MM.1S (cell line): ENCODE measurements at regions not wholly inside any gene's neighbourhood (a gene's known extent, or its start where the extent isn't known, plus 50 kb on each side); places are given as distances from the start of the nearest gene placed in this dataset.

Source experiments
- DNase-seq: peaks from one replicate; pipeline ENCODE4 v3.0.0-alpha.2; 2015
- H2AFZ ChIP-seq: fragments of 300-600 bp; sonication (generic); 2 replicates; pipeline ENCODE4 v1.6.0; 2016; ENCODE audit warnings: antibody characterized with exemption, low read length
- H3F3A ChIP-seq: fragments of 300-600 bp; sonication (generic); 2 replicates; pipeline ENCODE4 v1.6.1; 2016; ENCODE audit warnings: mild to moderate bottlenecking, antibody characterized with exemption, low read length, moderate library complexity, mixed read lengths; ENCODE audit not compliant: insufficient read depth
- H3K27ac ChIP-seq: fragments of 300-600 bp; sonication (generic); 2 replicates; pipeline ENCODE4 v1.5.1; 2016; ENCODE audit warnings: mild to moderate bottlenecking, low read length
- H3K27me3 ChIP-seq: fragments of 300-600 bp; sonication (generic); replicated peaks from 2 replicates; pipeline ENCODE4 v1.6.0; 2016; ENCODE audit warnings: low read length; ENCODE audit not compliant: insufficient read depth
- H3K36me3 ChIP-seq: fragments of 300-600 bp; sonication (generic); replicated peaks from 2 replicates; pipeline ENCODE4 v1.6.1; 2016; ENCODE audit warnings: mild to moderate bottlenecking, low read length, mixed read lengths; ENCODE audit not compliant: insufficient read depth
- H3K4me1 ChIP-seq: fragments of 300-600 bp; sonication (generic); 2 replicates; pipeline ENCODE4 v1.6.1; 2016; ENCODE audit warnings: low read length, mixed read lengths
- H3K4me2 ChIP-seq: fragments of 300-600 bp; sonication (generic); 2 replicates; pipeline ENCODE4 v1.6.0; 2016; ENCODE audit warnings: low read depth, low read length
- H3K4me3 ChIP-seq: fragments of 300-600 bp; sonication (generic); 2 replicates; pipeline ENCODE4 v1.5.1; 2016; ENCODE audit warnings: low read length, mixed read lengths
- H3K79me2 ChIP-seq: fragments of 300-600 bp; sonication (generic); 2 replicates; pipeline ENCODE4 v1.6.1; 2016; ENCODE audit warnings: mixed run types, low read length, mixed read lengths
- H3K9ac ChIP-seq: fragments of 300-600 bp; sonication (generic); 2 replicates; pipeline ENCODE4 v1.6.1; 2016; ENCODE audit warnings: low read length, mixed read lengths
- H3K9me2 ChIP-seq: fragments of 300-600 bp; sonication (generic); replicated peaks from 2 replicates; pipeline ENCODE4 v1.6.1; 2016; ENCODE audit warnings: mild to moderate bottlenecking, low read length, mixed read lengths; ENCODE audit not compliant: insufficient read depth
- H3K9me3 ChIP-seq: fragments of 300-600 bp; sonication (generic); replicated peaks from 2 replicates; pipeline ENCODE4 v1.6.1; 2016; ENCODE audit warnings: mild to moderate bottlenecking, low read length, mixed read lengths; ENCODE audit not compliant: insufficient read depth
- H4K20me1 ChIP-seq: fragments of 300-600 bp; sonication (generic); 2 replicates; pipeline ENCODE4 v1.6.1; 2016; ENCODE audit warnings: mild to moderate bottlenecking, low read length, moderate library complexity, mixed read lengths; ENCODE audit not compliant: insufficient read depth
- CTCF ChIP-seq: fragments of 300-600 bp; sonication (generic); IDR thresholded peaks from 2 replicates; pipeline ENCODE4 v1.5.1; 2016; ENCODE audit warnings: antibody characterized with exemption, low read length, mixed read lengths
- EZH2 ChIP-seq: fragments of 300-600 bp; sonication (generic); optimal IDR thresholded peaks from 2 replicates; pipeline ENCODE3; 2017; ENCODE audit warnings: low read depth, mild to moderate bottlenecking, antibody characterized with exemption, low read length, mixed read lengths
- EZH2phosphoT487 ChIP-seq: fragments of 300-600 bp; sonication (generic); IDR thresholded peaks from 2 replicates; pipeline ENCODE4 v1.6.1; 2018; ENCODE audit warnings: antibody characterized with exemption, low read length

- no peak overlapping the region for H2AFZ ChIP-seq
- no peaks in the 10 kb centered on the region for H4K20me1 ChIP-seq
- H3K9me3 ChIP-seq, result no peaks in the 10 kb centered on the region
- no peak overlapping the region for H3K27ac ChIP-seq
- H3K4me2 ChIP-seq, result no peak overlapping the region
- no peaks in the 10 kb centered on the region for H3K9me2 ChIP-seq
- H3K9ac ChIP-seq, result no peak overlapping the region
- no peaks in the 10 kb centered on the region for H3K4me1 ChIP-seq
- H3F3A ChIP-seq, result no peaks in the 10 kb centered on the region
- no peak for DNase-seq
- TF ChIP-seq CTCF (no peak), EZH2phosphoT487 (no peak), EZH2 (no peak)
- no peak overlapping the region for H3K4me3 ChIP-seq
- no peaks in the 10 kb centered on the region for H3K36me3 ChIP-seq
- H3K27me3 ChIP-seq, result no peaks in the 10 kb centered on the region
- no peaks in the 10 kb centered on the region for H3K79me2 ChIP-seq
These were observed 473.0 kb downstream of the RPS24 start for GRCh38 chr10:78506614-78507013.

GRCh38 chr10:78507510-78508160 is 474.0 kb downstream of the RPS24 start:
- TF ChIP-seq EZH2, result no peak
- no peak for TF ChIP-seq CTCF
- TF ChIP-seq EZH2phosphoT487, result no peak
- Histone ChIP-seq H3K79me2 (no peaks in the 10 kb centered on the region), H3K36me3 (no peaks in the 10 kb centered on the region), H3K4me3 (no peak overlapping the region), H3K9ac (no peak overlapping the region), H3K4me2 (no peak overlapping the region), H3F3A (no peaks in the 10 kb centered on the region), H3K27me3 (no peaks in the 10 kb centered on the region), H3K9me3 (no peaks in the 10 kb centered on the region), H2AFZ (no peak overlapping the region), H3K4me1 (no peaks in the 10 kb centered on the region), H3K27ac (no peak overlapping the region), H3K9me2 (no peaks in the 10 kb centered on the region), H4K20me1 (no peaks in the 10 kb centered on the region)
- no peak for DNase-seq

- Histone ChIP-seq H2AFZ (no peak overlapping the region), H3K4me2 (no peak overlapping the region), H3K4me3 (no peak overlapping the region), H3K27ac (no peak overlapping the region), H3F3A (no peaks in the 10 kb centered on the region), H3K79me2 (no peaks in the 10 kb centered on the region), H3K36me3 (no peaks in the 10 kb centered on the region), H3K9ac (no peak overlapping the region), H4K20me1 (no peaks in the 10 kb centered on the region), H3K9me2 (no peaks in the 10 kb centered on the region), H3K27me3 (no peaks in the 10 kb centered on the region), H3K9me3 (no peaks in the 10 kb centered on the region), H3K4me1 (no peaks in the 10 kb centered on the region)
- DNase-seq, result no peak
- TF ChIP-seq EZH2phosphoT487 (no peak), EZH2 (no peak), CTCF (no peak)
These were observed 475.5 kb downstream of the RPS24 start for GRCh38 chr10:78508955-78509748.
